Upper lobe of left lung (tissue), 4 donors: ENCODE measurements at regions not wholly inside any gene's neighbourhood (a gene's known extent, or its start where the extent isn't known, plus 50 kb on each side); places are given as distances from the start of the nearest gene placed in this dataset.

Source experiments
- CTCF ChIP-seq, 6 experiments: fragments of 450-650 bp in 4 of 6; fragments of 200-600 bp in 2 of 6; sonication (generic) in 2 of 6; IDR thresholded peaks; one replicate each; pipeline ENCODE4 v1.5.1; 2016 to 2019; ENCODE audit warnings: antibody characterized with exemption in 6 of 6
- EP300 ChIP-seq, 4 donors: sonication (generic); formaldehyde crosslinking; IDR thresholded peaks; one replicate each; pipeline ENCODE4 v1.5.1; 2017; ENCODE audit warnings: antibody characterized with exemption in 4 of 4, control low read depth in 2 of 4
- POLR2A ChIP-seq, 4 donors: fragments of 450-650 bp; IDR thresholded peaks; one replicate each; pipeline ENCODE4 v1.5.1; 2016 to 2017; ENCODE audit warnings: antibody characterized with exemption in 4 of 4, mild to moderate bottlenecking in 2 of 4
- POLR2AphosphoS5 ChIP-seq, 2 donors: sonication (generic); formaldehyde crosslinking; IDR thresholded peaks; one replicate each; pipeline ENCODE4 v1.5.1; 2017; ENCODE audit warnings: antibody characterized with exemption in 2 of 2

DNA sequence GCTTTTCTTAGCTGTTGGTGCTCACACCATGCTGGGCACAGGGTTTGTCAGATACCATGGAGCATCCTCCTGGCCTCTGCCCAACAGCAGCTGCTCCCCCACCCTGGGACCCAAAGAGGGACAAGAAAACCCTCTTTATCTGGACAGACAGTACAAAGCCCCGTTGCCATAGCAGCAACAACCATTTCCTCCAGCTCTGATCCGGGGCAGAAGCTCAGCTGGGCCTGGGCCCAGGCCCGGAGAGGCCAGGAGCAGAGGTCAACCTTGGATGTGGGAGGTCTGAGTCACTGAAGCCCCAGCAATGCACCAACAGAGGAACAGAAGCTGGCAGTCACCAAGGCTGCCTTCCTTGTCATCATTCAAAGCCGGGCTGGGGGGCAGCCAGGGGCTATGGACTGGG lies 228.4 kb upstream of the POU3F1 start:
- TF ChIP-seq POLR2A (IDR thresholded peaks at IDR 0.05) (no peak), CTCF (IDR thresholded peaks at IDR 0.05) (no peak), EP300 (IDR thresholded peaks at IDR 0.05) (no peak), POLR2AphosphoS5 (IDR thresholded peaks at IDR 0.05) (no peak)
